ENCODE measurements at regions not wholly inside any gene's neighbourhood (a gene's known extent, or its start where the extent isn't known, plus 50 kb on each side); places are given as distances from the start of the nearest gene placed in this dataset.

DNA sequence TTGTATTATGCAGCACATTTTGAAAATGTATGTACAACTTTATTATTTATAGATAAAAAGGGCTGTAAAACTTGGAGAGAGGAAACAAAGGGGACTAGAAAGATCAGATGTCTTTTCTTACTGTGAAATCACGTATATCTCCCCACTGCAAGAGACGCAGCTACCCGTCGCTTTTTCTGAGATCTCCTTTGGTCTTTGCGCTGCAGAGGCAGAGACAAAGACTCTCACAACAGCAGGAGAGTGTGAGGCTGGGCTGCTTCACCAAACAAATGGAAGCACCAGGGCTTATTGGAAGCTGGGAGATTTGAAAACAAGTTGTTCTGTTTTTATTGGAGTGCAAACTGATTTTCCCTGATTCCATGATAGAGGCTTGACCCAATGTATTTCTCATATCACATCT is 129.0 kb upstream of the PARD3B start:
- H3K27me3 ChIP-seq (ENCODE audit: insufficient read depth, low read length): no peaks in the 10 kb centered on the region
- DNase-seq (ENCODE audit: low read depth, low spot score) (no peak), ATAC-seq (no peak)
- H3K4me2 ChIP-seq (ENCODE audit: low read length): no peak overlapping the region
- H3K27ac ChIP-seq (ENCODE audit: low read depth, low read length): no peak overlapping the region
- H2AFZ ChIP-seq (ENCODE audit: low read depth, low read length, poor library complexity, severe bottlenecking): no peak overlapping the region
- TF ChIP-seq SP1 (IDR thresholded peaks at IDR 0.05; ENCODE audit: low read depth) (no peak), EZH2 (IDR thresholded peaks at IDR 0.05) (no peak), EZH2phosphoT487 (IDR thresholded peaks at IDR 0.05; ENCODE audit: borderline replicate concordance) (no peak), ZNF274 (IDR thresholded peaks at IDR 0.05; ENCODE audit: low read depth, low read length) (no peak), REST (IDR thresholded peaks at IDR 0.05; ENCODE audit: low read depth) (no peak), ZFX (IDR thresholded peaks at IDR 0.05) (no peak), SIN3A (IDR thresholded peaks at IDR 0.05; ENCODE audit: low read depth) (no peak), POLR2A (IDR thresholded peaks at IDR 0.05; ENCODE audit: borderline replicate concordance, extremely low read depth, insufficient read depth, insufficient read length) (no peak), EGR1 (IDR thresholded peaks at IDR 0.05; ENCODE audit: low read depth) (no peak), RAD21 (IDR thresholded peaks at IDR 0.05; ENCODE audit: low read depth) (no peak), SRF (IDR thresholded peaks at IDR 0.05; ENCODE audit: low read depth) (no peak)
- TF ChIP-seq, protein P1, sequence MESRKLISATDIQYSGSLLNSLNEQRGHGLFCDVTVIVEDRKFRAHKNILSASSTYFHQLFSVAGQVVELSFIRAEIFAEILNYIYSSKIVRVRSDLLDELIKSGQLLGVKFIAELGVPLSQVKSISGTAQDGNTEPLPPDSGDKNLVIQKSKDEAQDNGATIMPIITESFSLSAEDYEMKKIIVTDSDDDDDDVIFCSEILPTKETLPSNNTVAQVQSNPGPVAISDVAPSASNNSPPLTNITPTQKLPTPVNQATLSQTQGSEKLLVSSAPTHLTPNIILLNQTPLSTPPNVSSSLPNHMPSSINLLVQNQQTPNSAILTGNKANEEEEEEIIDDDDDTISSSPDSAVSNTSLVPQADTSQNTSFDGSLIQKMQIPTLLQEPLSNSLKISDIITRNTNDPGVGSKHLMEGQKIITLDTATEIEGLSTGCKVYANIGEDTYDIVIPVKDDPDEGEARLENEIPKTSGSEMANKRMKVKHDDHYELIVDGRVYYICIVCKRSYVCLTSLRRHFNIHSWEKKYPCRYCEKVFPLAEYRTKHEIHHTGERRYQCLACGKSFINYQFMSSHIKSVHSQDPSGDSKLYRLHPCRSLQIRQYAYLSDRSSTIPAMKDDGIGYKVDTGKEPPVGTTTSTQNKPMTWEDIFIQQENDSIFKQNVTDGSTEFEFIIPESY (IDR thresholded peaks at IDR 0.05; ENCODE audit: extremely low read depth, insufficient replicate concordance, low read length): no peak
- TF ChIP-seq, protein P2, sequence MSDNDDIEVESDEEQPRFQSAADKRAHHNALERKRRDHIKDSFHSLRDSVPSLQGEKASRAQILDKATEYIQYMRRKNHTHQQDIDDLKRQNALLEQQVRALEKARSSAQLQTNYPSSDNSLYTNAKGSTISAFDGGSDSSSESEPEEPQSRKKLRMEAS (IDR thresholded peaks at IDR 0.05): no peak
- TF ChIP-seq, protein P3, sequence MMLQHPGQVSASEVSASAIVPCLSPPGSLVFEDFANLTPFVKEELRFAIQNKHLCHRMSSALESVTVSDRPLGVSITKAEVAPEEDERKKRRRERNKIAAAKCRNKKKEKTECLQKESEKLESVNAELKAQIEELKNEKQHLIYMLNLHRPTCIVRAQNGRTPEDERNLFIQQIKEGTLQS (IDR thresholded peaks at IDR 0.05): no peak
- no peak overlapping the region for H3K9ac ChIP-seq (ENCODE audit: low read length)
- ChIA-PET RAD21 (ENCODE audit: low non-redundant PET in 1 of 2, low total read pairs in 2 of 2, uncharacterized antibody in 2 of 2, unreplicated experiment in 2 of 2) (no interaction called here), CTCF (no interaction called here), POLR2A (no interaction called here)
- no peak overlapping the region for H3K4me3 ChIP-seq (replicated peaks in 1 of 2; ENCODE audit: low read depth in 1 of 2, low read length in 2 of 2)
- no peaks in the 10 kb centered on the region for H3K9me2 ChIP-seq (ENCODE audit: insufficient read depth)
- BruUV-seq (replicated peaks): no TSS peak
- H3K9me3 ChIP-seq (ENCODE audit: control insufficient read depth in 1 of 2, insufficient read depth in 1 of 2, low read depth in 1 of 2, low read length in 2 of 2): no peaks in the 10 kb centered on the region
- no peaks in the 10 kb centered on the region for H3K79me2 ChIP-seq (ENCODE audit: insufficient read depth, low read length)
- H4K20me1 ChIP-seq (ENCODE audit: insufficient read depth): no peaks in the 10 kb centered on the region
- intact Hi-C loops (cut with micrococcal nuclease): no loop called here
- no peaks in the 10 kb centered on the region for H3K4me1 ChIP-seq (ENCODE audit: control insufficient read depth in 1 of 2, insufficient read depth in 2 of 2, low read length in 2 of 2)
- no peaks in the 10 kb centered on the region for H3K36me3 ChIP-seq (ENCODE audit: control insufficient read depth in 1 of 2, insufficient read depth in 2 of 2, low read length in 2 of 2)
